Upper lobe of right lung (tissue), 1 donor: ENCODE measurements at regions not wholly inside any gene's neighbourhood (a gene's known extent, or its start where the extent isn't known, plus 50 kb on each side); places are given as distances from the start of the nearest gene placed in this dataset.

Experiments used
- ATAC-seq: fragments of 200-7000 bp; cut with Tn5 transposase; one replicate; pipeline ENCODE4 v1.9.1; 2020; ENCODE audit warnings: mild to moderate bottlenecking, moderate library complexity
- DNase-seq: peaks from one replicate; pipeline ENCODE4 v3.0.0-alpha.2; 2020
- H3K27ac ChIP-seq: fragments of 200-600 bp; one replicate; pipeline ENCODE4 v1.8.0; 2022
- H3K27me3 ChIP-seq: fragments of 200-600 bp; one replicate; pipeline ENCODE4 v1.8.0; 2022; ENCODE audit warnings: mild to moderate bottlenecking
- H3K36me3 ChIP-seq: fragments of 200-600 bp; one replicate; pipeline ENCODE4 v1.8.0; 2022
- H3K4me1 ChIP-seq: fragments of 200-600 bp; one replicate; pipeline ENCODE4 v1.8.0; 2022
- H3K4me3 ChIP-seq: fragments of 200-600 bp; one replicate; pipeline ENCODE4 v1.8.0; 2022; ENCODE audit warnings: mild to moderate bottlenecking
- H3K9me3 ChIP-seq: fragments of 200-600 bp; one replicate; pipeline ENCODE4 v1.8.0; 2022
- CTCF ChIP-seq: fragments of 200-600 bp; IDR thresholded peaks from one replicate; pipeline ENCODE4 v1.8.0; 2022; ENCODE audit warnings: antibody characterized with exemption
- intact Hi-C: fragments of 100-400 bp; cut with DNase I; formaldehyde crosslinking; loops from one replicate; pipeline ENCODE4 v1.11.0; 2022
- donor health status: DM: no; HTN: yes; CAD: no; lungs with severe emphysema.

- DNase-seq (peak; percentile 91), ATAC-seq (peak; percentile 95)
- Histone ChIP-seq H3K36me3 (no peaks in the 10 kb centered on the region), H3K27ac (peak overlapping the region; percentile 82), H3K4me1 (peaks cover 12% of the 10 kb centered on the region), H3K27me3 (no peaks in the 10 kb centered on the region), H3K9me3 (no peaks in the 10 kb centered on the region), H3K4me3 (peak overlapping the region; percentile 57)
- TF ChIP-seq CTCF: no peak
- intact Hi-C loops: no loop called here
These were observed 109.4 kb downstream of the KCTD15 start for GRCh38 chr19:33905937-33906577.

- no peaks in the 10 kb centered on the region for H3K36me3 ChIP-seq
- DNase-seq (peak; percentile 67), ATAC-seq (peak; percentile 36)
- peak overlapping the region; percentile 57 for H3K4me3 ChIP-seq
- H3K9me3 ChIP-seq: no peaks in the 10 kb centered on the region
- intact Hi-C loops: no loop called here
- TF ChIP-seq CTCF: no peak
- H3K27ac ChIP-seq: peak overlapping the region; percentile 82
- H3K27me3 ChIP-seq: no peaks in the 10 kb centered on the region
- peaks cover 12% of the 10 kb centered on the region for H3K4me1 ChIP-seq
These were observed 110.1 kb downstream of the KCTD15 start for GRCh38 chr19:33906578-33907335.

GRCh38 chr19:33910922-33911321 is 114.3 kb downstream of the KCTD15 start:
- Histone ChIP-seq H3K9me3 (no peaks in the 10 kb centered on the region), H3K27ac (no peak overlapping the region), H3K4me3 (no peak overlapping the region), H3K27me3 (no peaks in the 10 kb centered on the region), H3K4me1 (no peaks in the 10 kb centered on the region), H3K36me3 (no peaks in the 10 kb centered on the region)
- DNase-seq (no peak), ATAC-seq (no peak)
- intact Hi-C loops: no loop called here
- no peak for TF ChIP-seq CTCF

- Histone ChIP-seq H3K27me3 (no peaks in the 10 kb centered on the region), H3K4me3 (no peak overlapping the region), H3K9me3 (no peaks in the 10 kb centered on the region), H3K27ac (no peak overlapping the region), H3K4me1 (no peaks in the 10 kb centered on the region), H3K36me3 (no peaks in the 10 kb centered on the region)
- no peak for TF ChIP-seq CTCF
- DNase-seq: no peak
- intact Hi-C loops: no loop called here
- no peak for ATAC-seq
These were observed 117.9 kb downstream of the KCTD15 start for GRCh38 chr19:33914599-33914998.

- H3K27ac ChIP-seq: no peak overlapping the region
- H3K27me3 ChIP-seq: no peaks in the 10 kb centered on the region
- intact Hi-C loops: no loop called here
- no peaks in the 10 kb centered on the region for H3K36me3 ChIP-seq
- TF ChIP-seq CTCF: no peak
- H3K4me3 ChIP-seq: no peak overlapping the region
- no peaks in the 10 kb centered on the region for H3K9me3 ChIP-seq
- H3K4me1 ChIP-seq: no peaks in the 10 kb centered on the region
- no peak for DNase-seq
- ATAC-seq: no peak
These were observed 120.1 kb downstream of the KCTD15 start for GRCh38 chr19:33916792-33917191.
